HL-60 (cell line): ENCODE measurements at regions not wholly inside any gene's neighbourhood (a gene's known extent, or its start where the extent isn't known, plus 50 kb on each side); places are given as distances from the start of the nearest gene placed in this dataset.

ENCODE experiments used
- DNase-seq, 2 experiments: peaks; one replicate each; pipeline ENCODE4 v3.0.0-alpha.2; 2010 to 2020; ENCODE audit warnings: low read depth in 1 of 2, low spot score in 1 of 2
- H3K27ac ChIP-seq: fragments of 250-450 bp; sonication (Bioruptor Pico); replicated peaks from 2 replicates; pipeline ENCODE4 v1.5.1; 2020; ENCODE audit warnings: mild to moderate bottlenecking, moderate library complexity
- H3K27me3 ChIP-seq: fragments of 250-450 bp; sonication (Bioruptor Pico); 2 replicates; pipeline ENCODE4 v1.5.1; 2021; ENCODE audit warnings: mild to moderate bottlenecking, moderate library complexity; ENCODE audit not compliant: insufficient read depth, poor library complexity, severe bottlenecking
- H3K4me3 ChIP-seq: replicated peaks from 2 replicates; pipeline ENCODE4 v1.5.1; 2011; ENCODE audit warnings: mild to moderate bottlenecking, control low read depth, low read length; ENCODE audit not compliant: insufficient read depth
- GABPA ChIP-seq: IDR thresholded peaks from 2 replicates; pipeline ENCODE4 v1.6.1; 2012; ENCODE audit warnings: low read depth
- POLR2AphosphoS5 ChIP-seq: IDR thresholded peaks from 2 replicates; pipeline ENCODE4 v1.6.1; 2012; ENCODE audit warnings: low read depth
- REST ChIP-seq: IDR thresholded peaks from 2 replicates; pipeline ENCODE4 v1.6.1; 2012; ENCODE audit warnings: low read depth; ENCODE audit not compliant: insufficient replicate concordance
- SPI1 ChIP-seq: IDR thresholded peaks from 2 replicates; pipeline ENCODE4 v1.6.1; 2012; ENCODE audit warnings: low read depth, mild to moderate bottlenecking, borderline replicate concordance
- TF ChIP-seq, protein P1 (sequence below): IDR thresholded peaks from one replicate; pipeline ENCODE4 v1.5.1; 2011; ENCODE audit warnings: low read length, control low read depth, inconsistent platforms; ENCODE audit not compliant: insufficient read depth

DNA sequence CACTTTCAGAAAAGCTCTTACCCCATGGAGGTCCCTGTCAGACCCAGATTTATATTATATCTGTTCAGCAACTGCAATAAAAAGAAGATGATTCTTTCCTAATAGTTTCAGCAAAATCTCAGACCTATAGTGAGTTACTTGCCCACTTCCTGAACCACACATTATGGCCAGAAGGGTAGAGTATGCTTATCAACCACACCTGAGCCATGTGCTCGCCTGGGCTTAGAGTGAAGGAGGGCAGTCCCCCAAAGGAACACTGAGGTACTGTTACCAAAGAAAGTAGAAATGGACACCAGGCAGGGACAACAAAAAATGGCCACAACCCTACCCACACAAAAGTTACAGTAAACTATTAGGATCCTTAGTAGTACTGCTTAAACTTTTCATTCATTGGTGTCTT, 128.7 kb downstream of the ZNF608 start:
- TF ChIP-seq POLR2AphosphoS5 (no peak), GABPA (no peak), REST (no peak), SPI1 (no peak)
- TF ChIP-seq, protein P1, sequence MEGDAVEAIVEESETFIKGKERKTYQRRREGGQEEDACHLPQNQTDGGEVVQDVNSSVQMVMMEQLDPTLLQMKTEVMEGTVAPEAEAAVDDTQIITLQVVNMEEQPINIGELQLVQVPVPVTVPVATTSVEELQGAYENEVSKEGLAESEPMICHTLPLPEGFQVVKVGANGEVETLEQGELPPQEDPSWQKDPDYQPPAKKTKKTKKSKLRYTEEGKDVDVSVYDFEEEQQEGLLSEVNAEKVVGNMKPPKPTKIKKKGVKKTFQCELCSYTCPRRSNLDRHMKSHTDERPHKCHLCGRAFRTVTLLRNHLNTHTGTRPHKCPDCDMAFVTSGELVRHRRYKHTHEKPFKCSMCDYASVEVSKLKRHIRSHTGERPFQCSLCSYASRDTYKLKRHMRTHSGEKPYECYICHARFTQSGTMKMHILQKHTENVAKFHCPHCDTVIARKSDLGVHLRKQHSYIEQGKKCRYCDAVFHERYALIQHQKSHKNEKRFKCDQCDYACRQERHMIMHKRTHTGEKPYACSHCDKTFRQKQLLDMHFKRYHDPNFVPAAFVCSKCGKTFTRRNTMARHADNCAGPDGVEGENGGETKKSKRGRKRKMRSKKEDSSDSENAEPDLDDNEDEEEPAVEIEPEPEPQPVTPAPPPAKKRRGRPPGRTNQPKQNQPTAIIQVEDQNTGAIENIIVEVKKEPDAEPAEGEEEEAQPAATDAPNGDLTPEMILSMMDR: no peak
- DNase-seq: no peak
- H3K4me3 ChIP-seq: no peak overlapping the region
- H3K27ac ChIP-seq: no peak overlapping the region
- no peaks in the 10 kb centered on the region for H3K27me3 ChIP-seq

DNA sequence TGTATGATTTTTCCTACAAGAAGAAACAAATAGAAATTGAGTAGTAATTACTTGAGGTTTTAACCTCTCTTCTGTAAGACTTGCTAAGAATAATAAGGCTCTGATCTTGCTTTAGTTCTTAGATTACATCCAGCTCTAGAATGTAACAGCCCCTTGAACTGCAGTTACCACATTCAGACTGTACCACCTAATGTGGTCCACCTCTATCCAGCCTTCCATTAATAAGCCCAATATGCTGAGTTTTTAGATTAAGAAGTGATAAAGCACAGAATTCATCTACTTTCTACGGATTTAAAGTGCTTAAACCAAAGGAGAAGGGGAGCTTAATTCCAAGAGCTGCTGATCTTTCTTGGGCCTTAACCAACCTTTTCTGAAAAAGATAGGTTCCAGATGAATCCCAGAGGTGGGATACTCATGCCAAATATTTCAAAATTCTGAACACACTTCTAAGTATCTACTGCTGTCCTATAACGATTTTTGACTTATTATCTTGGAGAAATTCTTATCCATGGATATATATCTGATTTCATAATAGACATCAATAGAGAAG, 131.5 kb downstream of the ZNF608 start:
- Histone ChIP-seq H3K27me3 (no peaks in the 10 kb centered on the region), H3K4me3 (no peak overlapping the region), H3K27ac (no peak overlapping the region)
- no peak for DNase-seq
- no peak for TF ChIP-seq POLR2AphosphoS5
- TF ChIP-seq, protein P1: no peak
- TF ChIP-seq REST: no peak
- TF ChIP-seq SPI1: no peak
- TF ChIP-seq GABPA: no peak

GRCh38 chr5:124614105-124614504, 132.3 kb downstream of the ZNF608 start:
- no peak for DNase-seq
- Histone ChIP-seq H3K27ac (no peak overlapping the region), H3K4me3 (no peak overlapping the region), H3K27me3 (no peaks in the 10 kb centered on the region)
- TF ChIP-seq GABPA (no peak), POLR2AphosphoS5 (no peak), SPI1 (no peak), REST (no peak)
- TF ChIP-seq, protein P1: no peak
